Activated CD8-positive, alpha-beta memory T cell treated with anti-CD3 and anti-CD28 coated beads, Interleukin-2, amount 50 U/mL, for 48 hours (primary cell): ENCODE measurements at regions not wholly inside any gene's neighbourhood (a gene's known extent, or its start where the extent isn't known, plus 50 kb on each side); places are given as distances from the start of the nearest gene placed in this dataset.
A peak's percentile ranks its signal among the peaks of the same experiment; 100 is the strongest.

Experiments used
- DNase-seq: peaks from one replicate; pipeline ENCODE4 v3.0.0-alpha.2; 2020

DNA sequence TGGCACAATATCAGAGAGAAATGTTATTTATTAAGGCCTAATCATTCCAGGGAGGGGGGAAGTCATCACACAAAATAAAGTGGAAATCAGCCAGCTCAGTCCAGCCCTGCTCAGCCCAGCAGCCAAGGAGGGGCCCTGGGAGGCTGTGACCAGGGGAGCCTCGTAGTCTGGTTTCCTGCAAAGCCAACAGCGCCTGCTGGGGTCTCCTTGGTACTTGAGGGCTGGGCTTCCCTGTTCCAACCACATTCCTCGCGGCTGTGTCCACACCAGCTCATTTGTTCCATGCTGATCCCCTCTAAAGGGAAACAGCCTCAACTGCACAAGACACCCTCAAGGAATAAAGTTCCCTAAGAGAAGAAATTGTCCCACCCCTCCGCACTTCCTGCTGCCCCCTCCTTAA, 154.0 kb downstream of the TMEM132E start:
- DNase-seq = peak; percentile 4

GRCh38 chr17:34730816-34731215, 151.4 kb downstream of the TMEM132E start:
- peak; percentile 2 for DNase-seq

DNA sequence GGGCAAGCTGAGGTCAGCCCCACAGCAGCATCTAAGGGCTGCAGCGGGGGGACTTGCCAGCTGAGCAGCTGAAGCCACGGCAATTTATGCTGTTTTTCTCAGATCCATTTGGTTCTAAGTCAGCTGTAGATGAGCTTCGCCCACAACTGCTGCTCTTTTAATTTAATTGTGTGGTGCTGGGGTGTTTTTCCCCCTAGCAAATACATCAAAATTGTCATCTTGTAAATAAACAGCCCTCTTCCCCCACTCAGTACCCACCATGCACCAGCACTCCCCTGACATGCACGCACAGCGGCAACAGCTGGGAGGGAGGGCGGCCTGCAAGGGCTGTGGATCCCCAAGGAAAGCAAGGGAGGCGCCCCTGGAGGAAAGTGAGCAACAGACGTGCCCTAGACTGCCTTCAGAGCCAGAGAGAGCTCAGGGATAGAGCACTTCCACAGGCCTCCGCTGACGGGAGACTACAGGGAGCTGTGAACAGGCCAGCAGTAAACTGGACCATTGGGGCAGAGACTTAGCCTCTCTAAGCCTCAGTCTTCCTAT, 149.5 kb downstream of the TMEM132E start:
- DNase-seq = no peak

GRCh38 chr17:34727601-34728000, 148.2 kb downstream of the TMEM132E start:
- DNase-seq = no peak

GRCh38 chr17:34726536-34727384, 147.4 kb downstream of the TMEM132E start:
- DNase-seq = no peak

- no peak for DNase-seq
Measured at GRCh38 chr17:34725725-34726124, 146.3 kb downstream of the TMEM132E start.

GRCh38 chr17:34725008-34725407, 145.6 kb downstream of the TMEM132E start:
- no peak for DNase-seq

GRCh38 chr17:34723875-34724274, 144.5 kb downstream of the TMEM132E start:
- no peak for DNase-seq

- DNase-seq = no peak
Measured at GRCh38 chr17:34721326-34721725, 141.9 kb downstream of the TMEM132E start.

DNA sequence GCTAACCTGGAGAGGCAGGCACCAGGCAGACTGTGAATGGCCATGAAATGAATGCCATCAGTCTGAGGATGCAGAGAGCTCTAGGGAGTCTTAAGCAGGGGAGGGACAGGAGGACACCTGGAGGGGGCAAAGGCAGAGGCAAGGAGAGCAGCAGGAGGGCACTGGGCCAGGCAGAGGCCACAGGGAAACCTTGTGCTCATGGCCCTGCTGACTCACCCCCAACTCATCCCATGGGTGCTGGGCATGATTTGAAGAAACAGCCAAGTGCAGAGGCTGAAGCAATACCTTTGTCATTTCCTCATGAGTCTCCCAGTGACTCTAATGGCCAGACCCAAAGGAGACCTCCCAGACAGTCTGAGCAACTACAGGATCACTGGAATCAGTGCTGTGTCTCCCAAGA, 141.4 kb downstream of the TMEM132E start:
- no peak for DNase-seq

DNA sequence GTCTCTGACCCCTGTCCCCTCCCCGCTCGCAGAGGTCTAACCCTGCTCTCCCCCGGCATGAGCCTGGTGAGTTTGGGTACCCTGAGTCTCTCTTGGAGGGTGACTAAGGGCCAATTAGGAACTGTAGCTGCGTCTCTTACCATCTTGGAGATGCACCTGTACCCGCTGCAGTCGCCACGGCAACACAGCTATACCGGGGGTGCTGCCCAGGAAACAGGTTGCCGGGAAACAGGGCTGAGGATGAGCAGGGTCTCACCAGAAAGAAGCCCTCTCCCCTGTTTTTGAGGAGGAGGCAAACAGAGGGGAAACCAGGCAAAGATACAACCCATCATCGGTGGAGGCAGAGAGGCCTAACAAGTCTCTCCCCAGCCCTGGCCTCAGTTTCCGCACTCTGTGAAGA, 140.2 kb downstream of the TMEM132E start:
- no peak for DNase-seq

GRCh38 chr17:34717092-34717491, 137.7 kb downstream of the TMEM132E start:
- no peak for DNase-seq

GRCh38 chr17:34716291-34716690, 136.9 kb downstream of the TMEM132E start:
- no peak for DNase-seq

DNA sequence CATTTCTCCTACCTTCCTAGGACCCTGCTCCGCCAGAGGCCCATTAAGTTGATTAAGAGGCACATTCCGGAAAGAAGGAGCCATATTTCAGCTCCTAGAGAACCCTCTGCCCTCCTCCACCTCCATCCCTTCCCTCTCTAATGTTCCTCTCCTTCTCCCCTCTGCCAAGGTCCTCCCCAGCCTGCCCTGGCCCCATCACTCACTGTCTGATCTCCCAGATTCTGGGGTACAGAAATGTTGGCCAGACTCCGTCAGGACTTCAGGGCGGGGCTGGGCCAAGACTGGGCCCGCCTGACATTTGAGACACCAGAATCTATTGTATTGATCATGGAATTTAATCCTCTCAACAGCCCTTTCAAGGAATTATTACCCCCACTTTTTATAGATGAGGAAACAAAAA, 136.1 kb downstream of the TMEM132E start:
- no peak for DNase-seq

DNA sequence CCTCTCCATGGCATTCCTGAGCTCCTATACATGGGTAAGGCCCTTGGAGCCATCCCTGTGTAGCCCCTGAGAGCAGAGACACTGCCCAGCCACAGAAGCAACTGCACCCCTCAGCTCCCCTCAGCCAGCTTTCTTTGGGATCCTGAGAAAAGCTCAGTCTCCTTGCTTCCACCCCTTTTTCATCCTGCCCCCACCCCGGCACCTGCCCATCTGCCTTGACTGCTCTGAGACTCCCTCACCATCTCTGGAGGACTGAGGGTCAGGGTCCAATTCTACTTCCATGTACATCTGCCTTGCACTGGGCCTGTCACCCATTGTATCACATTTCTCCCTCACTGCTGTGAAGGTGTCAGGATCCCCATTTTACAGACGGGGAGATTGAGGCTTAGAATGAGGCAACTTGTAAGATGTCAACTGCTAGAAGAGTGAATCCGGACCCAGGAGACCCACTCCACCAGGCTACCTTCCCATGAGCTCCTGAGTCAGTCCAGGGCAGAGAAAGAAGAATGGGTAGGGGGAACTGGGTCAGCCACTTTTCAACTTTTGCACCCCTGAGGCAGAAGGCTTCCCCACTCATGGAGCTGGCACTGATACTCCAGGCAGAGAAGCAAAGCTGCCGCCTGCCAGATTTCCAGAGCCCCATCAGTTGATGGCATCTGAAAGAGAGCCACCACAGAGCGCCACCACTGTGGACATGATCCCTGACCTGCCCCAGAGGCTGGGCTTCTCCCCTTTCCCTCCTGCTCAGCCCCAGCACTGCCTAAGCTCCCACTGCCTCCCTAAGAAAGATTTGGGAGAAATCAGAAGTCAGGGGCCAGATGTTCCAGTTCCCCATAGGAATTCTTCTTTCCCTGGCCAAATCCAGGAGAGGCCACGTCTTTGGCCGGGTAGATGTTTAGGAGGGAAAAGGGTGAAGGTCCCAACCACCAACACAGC, 135.4 kb downstream of the TMEM132E start:
- DNase-seq = no peak

- DNase-seq = no peak
Measured at GRCh38 chr17:34713687-34714086, 134.3 kb downstream of the TMEM132E start.

- no peak for DNase-seq
Measured at GRCh38 chr17:34712481-34713195, 133.3 kb downstream of the TMEM132E start.

GRCh38 chr17:34711646-34712045, 132.3 kb downstream of the TMEM132E start:
- DNase-seq = no peak

- no peak for DNase-seq
Measured at GRCh38 chr17:34710226-34710625, 130.8 kb downstream of the TMEM132E start.

DNA sequence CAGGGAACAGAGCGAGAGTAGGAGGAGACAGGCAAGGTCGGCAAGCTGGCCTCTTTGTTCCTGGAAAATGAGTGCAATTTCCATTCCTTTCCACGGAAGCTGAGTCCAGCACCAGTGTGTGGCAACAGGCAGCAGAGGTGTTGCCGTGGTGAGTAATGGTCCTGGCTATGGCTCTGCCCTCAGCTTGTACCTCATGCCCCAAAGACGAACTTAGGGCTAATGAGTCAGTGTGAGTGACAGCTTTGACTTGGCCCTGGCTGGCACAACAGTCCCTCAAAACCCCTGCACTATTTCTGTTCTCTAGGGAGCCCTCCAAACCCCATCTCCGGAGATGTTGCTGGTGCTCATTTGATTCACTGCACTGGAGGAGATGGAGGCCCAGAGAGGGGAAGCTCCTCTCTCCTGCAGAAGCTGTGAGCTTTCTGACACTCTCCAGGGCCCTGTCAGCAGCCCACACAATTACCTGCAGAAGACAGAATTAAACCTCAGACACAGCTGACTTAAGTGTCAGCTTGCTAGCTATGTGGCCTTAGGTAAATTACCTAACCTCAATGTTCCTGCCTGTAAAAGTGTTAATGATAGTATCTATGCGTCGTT, 129.9 kb downstream of the TMEM132E start:
- no peak for DNase-seq

DNA sequence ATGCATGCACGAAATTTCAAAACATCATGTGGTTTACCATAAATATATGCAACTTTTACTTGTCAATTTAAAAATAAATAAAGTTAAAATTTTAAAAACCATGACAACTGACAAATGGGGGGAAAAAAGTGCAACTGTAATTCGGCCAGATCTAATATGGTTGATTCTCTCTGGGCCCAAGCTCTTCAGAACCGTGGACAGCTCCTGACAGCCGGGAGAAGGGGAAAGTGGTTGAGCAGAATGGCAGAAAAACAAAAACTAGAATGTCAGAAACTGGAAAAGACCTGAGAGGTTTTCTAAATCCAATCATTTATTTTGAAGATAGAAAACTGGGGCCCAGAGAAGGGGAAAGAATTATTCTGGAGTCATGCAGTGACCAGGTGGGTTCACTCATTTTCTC, 126.6 kb downstream of the TMEM132E start:
- DNase-seq = no peak

DNA sequence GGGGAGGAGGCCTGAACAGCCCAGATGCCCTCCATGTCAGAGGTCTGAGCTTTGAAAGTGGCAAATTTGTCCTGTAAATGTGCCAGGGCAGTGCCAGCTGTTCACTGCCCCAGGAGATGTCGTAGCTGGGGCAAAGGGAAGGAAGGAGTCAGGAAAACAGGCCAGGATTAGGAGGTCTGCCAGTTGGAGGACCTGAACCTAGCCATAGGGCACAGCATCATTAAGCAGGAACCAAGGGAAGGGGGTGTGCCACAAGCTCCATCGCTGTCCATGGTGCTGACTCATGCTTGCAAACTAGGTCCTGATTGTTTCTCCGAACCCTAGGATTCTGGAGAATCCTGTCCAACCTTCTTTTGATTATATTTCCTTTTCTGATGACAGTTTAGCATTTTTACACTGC, 124.2 kb downstream of the TMEM132E start:
- peak; percentile 63 for DNase-seq

DNA sequence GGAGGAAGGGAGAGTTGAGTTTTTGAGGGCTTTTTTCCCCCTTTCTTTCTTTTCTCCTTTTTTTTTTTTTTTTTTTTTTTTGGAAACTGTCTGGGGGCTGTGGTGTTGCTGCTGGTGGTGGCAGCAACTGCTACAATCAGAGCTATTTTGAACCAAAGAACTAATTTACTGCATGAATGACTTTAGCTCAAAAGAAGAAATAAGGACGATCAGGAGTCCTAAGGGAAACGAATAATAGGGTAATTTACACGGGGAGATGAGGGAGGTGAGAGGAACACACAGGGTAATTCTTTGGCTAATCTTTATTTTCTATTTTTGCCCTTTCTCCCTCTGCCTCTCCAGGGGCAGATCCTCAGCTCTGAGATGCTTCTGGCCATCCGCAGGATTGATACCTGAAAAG, 119.8 kb downstream of the TMEM132E start:
- DNase-seq = no peak
